ENCODE measurements at regions not wholly inside any gene's neighbourhood (a gene's known extent, or its start where the extent isn't known, plus 50 kb on each side); places are given as distances from the start of the nearest gene placed in this dataset.
"Not testable (repeated sequence)": the region's sequence is repeated elsewhere in the genome, so short reads cannot be mapped to it uniquely, and the experiment has no call there.

DNA sequence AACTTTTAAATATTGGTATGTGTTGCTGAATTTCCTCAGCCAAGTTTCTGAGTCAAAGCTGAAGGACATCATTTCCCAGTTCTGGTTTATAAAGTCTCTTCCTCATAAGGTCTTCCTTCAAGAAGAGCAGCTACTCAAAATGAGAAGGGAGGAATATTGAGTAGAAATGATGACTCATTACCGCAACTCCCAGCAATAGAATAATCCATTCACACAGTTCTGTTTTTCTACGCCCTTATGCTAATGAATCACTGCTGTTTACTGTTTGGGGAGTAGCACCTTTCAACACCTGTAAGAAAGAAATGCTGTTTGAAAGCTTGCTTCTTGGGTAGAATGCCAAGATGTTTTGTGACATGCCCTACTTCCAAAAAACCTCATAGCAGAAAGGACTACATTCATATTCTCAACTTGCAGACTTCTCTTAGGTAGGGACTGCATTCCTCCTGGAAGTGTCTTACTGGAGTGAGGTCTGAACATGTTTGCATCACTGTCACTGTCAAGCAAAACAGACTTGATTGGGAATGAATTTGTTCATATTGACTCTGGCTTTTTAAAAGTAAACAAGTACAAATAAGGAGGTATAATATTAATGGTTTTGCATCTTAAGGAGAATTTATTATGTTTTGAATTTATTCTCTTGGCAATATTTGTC lies 147.2 kb upstream of the BANK1 start:
- peaks cover 8% of the 10 kb centered on the region for H3K27me3 Mint-ChIP-seq (ENCODE audit: insufficient read depth)
- H3K4me1 Mint-ChIP-seq (ENCODE audit: low read depth) = no peaks in the 10 kb centered on the region
- no peak overlapping the region for H3K4me3 Mint-ChIP-seq
- no peak overlapping the region for H3K27ac Mint-ChIP-seq
- H3K9me3 Mint-ChIP-seq = no peaks in the 10 kb centered on the region
- TF ChIP-seq, protein P1, sequence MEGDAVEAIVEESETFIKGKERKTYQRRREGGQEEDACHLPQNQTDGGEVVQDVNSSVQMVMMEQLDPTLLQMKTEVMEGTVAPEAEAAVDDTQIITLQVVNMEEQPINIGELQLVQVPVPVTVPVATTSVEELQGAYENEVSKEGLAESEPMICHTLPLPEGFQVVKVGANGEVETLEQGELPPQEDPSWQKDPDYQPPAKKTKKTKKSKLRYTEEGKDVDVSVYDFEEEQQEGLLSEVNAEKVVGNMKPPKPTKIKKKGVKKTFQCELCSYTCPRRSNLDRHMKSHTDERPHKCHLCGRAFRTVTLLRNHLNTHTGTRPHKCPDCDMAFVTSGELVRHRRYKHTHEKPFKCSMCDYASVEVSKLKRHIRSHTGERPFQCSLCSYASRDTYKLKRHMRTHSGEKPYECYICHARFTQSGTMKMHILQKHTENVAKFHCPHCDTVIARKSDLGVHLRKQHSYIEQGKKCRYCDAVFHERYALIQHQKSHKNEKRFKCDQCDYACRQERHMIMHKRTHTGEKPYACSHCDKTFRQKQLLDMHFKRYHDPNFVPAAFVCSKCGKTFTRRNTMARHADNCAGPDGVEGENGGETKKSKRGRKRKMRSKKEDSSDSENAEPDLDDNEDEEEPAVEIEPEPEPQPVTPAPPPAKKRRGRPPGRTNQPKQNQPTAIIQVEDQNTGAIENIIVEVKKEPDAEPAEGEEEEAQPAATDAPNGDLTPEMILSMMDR (IDR thresholded peaks at IDR 0.05) = no peak
- DNase-seq = no peak
- no peaks in the 10 kb centered on the region for H3K36me3 Mint-ChIP-seq (ENCODE audit: low read depth)

DNA sequence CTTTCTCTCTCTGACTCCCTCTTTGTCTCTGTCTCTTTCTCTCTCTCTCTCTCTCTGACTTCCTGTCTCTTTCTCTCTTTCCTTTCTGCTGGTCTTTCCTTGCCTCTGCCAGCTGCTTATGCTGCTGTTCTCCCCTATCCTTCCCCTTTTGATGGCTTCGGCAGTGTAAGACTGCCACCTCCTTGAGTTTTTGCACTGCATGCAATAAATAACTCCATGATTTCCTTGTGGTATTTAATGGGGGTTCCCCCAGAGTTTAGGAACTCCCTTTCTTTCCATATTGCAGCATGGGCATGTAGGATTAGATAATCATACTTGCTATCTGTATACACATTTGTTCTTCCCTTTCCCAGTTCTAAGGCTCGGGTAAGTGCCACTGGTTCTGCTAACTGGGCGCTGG lies 157.8 kb upstream of the BANK1 start:
- H3K4me3 Mint-ChIP-seq; H3K4me1 Mint-ChIP-seq (ENCODE audit: low read depth); H3K36me3 Mint-ChIP-seq (ENCODE audit: low read depth); H3K27me3 Mint-ChIP-seq (ENCODE audit: insufficient read depth); H3K27ac Mint-ChIP-seq; DNase-seq: not testable (repeated sequence)
- H3K9me3 Mint-ChIP-seq = peaks cover 10% of the 10 kb centered on the region; the same call in 1 of the 2 replicates

DNA sequence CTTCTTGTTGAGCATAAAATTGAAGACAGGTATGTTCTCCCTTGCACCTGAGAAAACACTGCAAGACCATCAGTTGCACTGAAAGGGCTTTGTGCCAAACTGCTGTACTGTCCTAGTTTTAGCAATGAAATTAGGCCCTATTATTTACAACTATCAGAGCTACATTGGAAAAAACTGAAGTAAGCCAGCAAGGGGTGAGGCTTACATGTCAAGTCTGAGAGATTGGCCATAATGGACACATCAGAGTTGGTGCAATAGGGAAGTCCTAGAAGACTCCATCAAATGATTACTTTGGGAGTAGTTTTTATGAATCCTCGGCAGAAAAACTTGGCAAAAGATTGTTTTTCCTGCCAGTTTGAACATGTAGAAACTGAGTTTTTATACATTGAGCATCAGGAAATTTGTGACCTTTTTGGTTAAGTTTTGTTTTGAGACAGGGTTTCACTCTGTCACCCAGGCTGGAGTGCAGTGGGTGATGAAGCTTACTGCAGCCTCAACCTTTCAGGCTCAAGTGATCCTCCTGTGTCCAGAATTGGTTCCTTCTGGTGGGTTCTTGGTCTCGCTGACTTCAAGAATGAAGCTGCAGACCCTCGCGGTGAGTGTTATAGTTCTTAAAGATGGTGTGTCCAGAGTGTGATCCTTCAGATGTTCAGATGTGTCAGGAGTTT lies 160.1 kb upstream of the BANK1 start:
- Mint-ChIP-seq H3K27me3 (ENCODE audit: insufficient read depth) (no peaks in the 10 kb centered on the region; the same call in 1 of the 2 replicates), H3K27ac (no peak overlapping the region), H3K4me1 (ENCODE audit: low read depth) (no peaks in the 10 kb centered on the region), H3K36me3 (ENCODE audit: low read depth) (no peaks in the 10 kb centered on the region), H3K4me3 (no peak overlapping the region), H3K9me3 (peaks cover 8% of the 10 kb centered on the region; the same call in 1 of the 2 replicates)
- TF ChIP-seq, protein P1 (IDR thresholded peaks at IDR 0.05) = no peak
- no peak for DNase-seq

DNA sequence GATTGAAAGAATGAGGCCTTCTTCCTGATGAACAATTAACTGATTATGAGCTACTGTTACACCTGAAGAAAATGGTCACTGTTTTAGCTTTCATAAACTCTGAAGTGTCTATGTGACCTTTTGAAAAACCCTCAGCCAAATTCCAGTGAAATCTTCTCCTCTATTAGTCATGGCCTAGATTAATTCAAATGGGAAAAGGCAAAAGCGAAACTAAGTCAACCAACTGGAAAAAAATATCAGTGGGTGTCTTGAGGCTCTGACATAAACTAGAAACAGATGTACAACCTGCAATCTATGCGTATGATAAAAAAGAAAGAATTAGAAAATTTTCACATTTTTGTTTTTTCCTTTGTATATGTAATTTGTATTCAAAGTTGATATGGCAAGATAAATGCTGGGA lies 169.4 kb upstream of the BANK1 start:
- H3K36me3 Mint-ChIP-seq (ENCODE audit: low read depth) = no peaks in the 10 kb centered on the region

DNA sequence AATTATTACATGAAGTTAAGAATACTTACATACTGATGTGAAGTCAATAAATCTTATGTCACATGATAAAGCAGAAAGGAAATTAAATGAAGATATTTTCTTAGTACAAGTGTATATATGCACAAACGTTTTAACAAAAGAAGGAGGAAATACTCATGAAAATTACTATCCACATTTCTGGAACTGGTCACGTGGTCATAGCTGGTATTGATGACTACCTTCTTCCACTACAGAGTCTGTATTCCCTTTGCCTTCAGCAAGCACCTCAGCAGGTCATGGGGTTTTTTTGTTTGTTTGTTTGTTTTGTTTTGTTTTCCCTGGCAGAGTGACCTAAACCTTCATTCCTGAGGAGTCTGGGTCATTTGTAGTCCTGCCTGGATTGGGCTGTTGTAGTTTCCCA lies 174.9 kb upstream of the BANK1 start:
- Mint-ChIP-seq H3K9me3 (no peaks in the 10 kb centered on the region), H3K4me3 (no peak overlapping the region), H3K27me3 (ENCODE audit: insufficient read depth) (no peaks in the 10 kb centered on the region; the same call in none of the 2 replicates), H3K4me1 (ENCODE audit: low read depth) (no peaks in the 10 kb centered on the region), H3K36me3 (ENCODE audit: low read depth) (no peaks in the 10 kb centered on the region), H3K27ac (no peak overlapping the region)
- DNase-seq = no peak
- TF ChIP-seq, protein P1 (IDR thresholded peaks at IDR 0.05) = no peak

More for the DNA sequence above, 169.4 kb upstream of the BANK1 start:
- no peak overlapping the region for H3K27ac Mint-ChIP-seq
- peaks cover 8% of the 10 kb centered on the region for H3K4me1 Mint-ChIP-seq (ENCODE audit: low read depth)
- no peaks in the 10 kb centered on the region for H3K9me3 Mint-ChIP-seq
- peak; percentile 14 for DNase-seq
- TF ChIP-seq, protein P1 (IDR thresholded peaks at IDR 0.05) = no peak
- H3K27me3 Mint-ChIP-seq (ENCODE audit: insufficient read depth) = no peaks in the 10 kb centered on the region; the same call in none of the 2 replicates
- no peak overlapping the region for H3K4me3 Mint-ChIP-seq

DNA sequence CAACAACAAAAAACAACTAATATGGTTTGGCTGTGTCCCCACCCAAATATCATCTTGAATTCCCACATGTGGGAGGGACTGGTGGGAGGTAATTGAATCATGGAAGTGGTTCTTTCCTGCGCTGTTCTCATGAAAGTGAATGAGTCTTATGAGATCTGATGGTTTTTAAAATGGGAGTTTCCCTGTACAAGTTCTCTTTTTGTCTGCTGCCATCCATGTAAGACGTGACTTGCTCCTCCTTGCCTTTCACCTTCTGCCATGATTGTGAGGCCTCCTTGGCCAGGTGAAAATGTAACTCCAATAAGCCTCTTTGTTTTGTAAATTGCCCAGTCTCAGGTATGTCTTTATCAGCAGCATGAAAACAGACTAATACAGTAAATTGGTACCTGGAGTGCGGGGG lies 183.5 kb upstream of the BANK1 start:
- H3K9me3 Mint-ChIP-seq; H3K27me3 Mint-ChIP-seq (ENCODE audit: insufficient read depth); H3K4me3 Mint-ChIP-seq; H3K27ac Mint-ChIP-seq; H3K4me1 Mint-ChIP-seq (ENCODE audit: low read depth); H3K36me3 Mint-ChIP-seq (ENCODE audit: low read depth); DNase-seq: not testable (repeated sequence)

Data from HFFc6 (cell line).